K562 (cell line): ENCODE measurements at regions not wholly inside any gene's neighbourhood (a gene's known extent, or its start where the extent isn't known, plus 50 kb on each side); places are given as distances from the start of the nearest gene placed in this dataset.

Source experiments
- ATAC-seq: fragments of 200-7000 bp; cut with Tn5 transposase; 3 replicates; pipeline ENCODE4 v1.9.1; 2020; ENCODE audit warnings: moderate library complexity
- BruUV-seq: library from RNA; stranded (reverse); fragments of 400-500 nt; replicated peaks from 2 replicates; lab custom pipeline; 2021; lab: Mats Ljungman, UMichigan
- CTCF ChIA-PET: fragments of 300-600 bp; formaldehyde crosslinking; extraction: SDS; loops from one replicate; lab custom pipeline; 2021; ENCODE audit warnings: low intra/inter-chr PET ratio; lab: Yijun Ruan, JAX
- POLR2A ChIA-PET: fragments of 300-600, 350-650 bp; sonication (Branson Sonifier 250); formaldehyde crosslinking; extraction: SDS; loops from one replicate; lab custom pipeline; 2021; ENCODE audit warnings: antibody characterized with exemption, inconsistent platforms; lab: Yijun Ruan, JAX
- DNase-seq, 4 experiments: peaks; one replicate each; pipeline versions ENCODE4 v3.0.0 to v3.0.0-alpha.2; 2011 to 2018; ENCODE audit warnings: low spot score in 3 of 4, mixed read lengths in 3 of 4; ENCODE audit errors: extremely low read depth in 1 of 4
- FAIRE-seq: peaks from 2 replicates; lab custom pipeline; 2011; peaks lifted over from hg19 to GRCh38; lab: Jason Lieb, UNC
- H2AFZ ChIP-seq: 2 replicates; pipeline ENCODE4 v1.6.0; 2011; ENCODE audit warnings: low read depth, low read length, control low read depth, inconsistent platforms
- H3K27ac ChIP-seq: fragments of 200-600 bp; 3 replicates; pipeline ENCODE4 v1.8.0; 2011; ENCODE audit warnings: low read depth, mild to moderate bottlenecking, control low read depth, inconsistent platforms, low read length, moderate library complexity, mixed read lengths; ENCODE audit errors: extremely low read depth
- H3K27me3 ChIP-seq, 2 experiments: fragments of 300-600 bp in 1 of 2; 2 replicates in 1 of 2; 3 replicates in 1 of 2; pipeline versions ENCODE4 v1.6.0 to v1.8.0; 2011; ENCODE audit warnings: inconsistent platforms in 2 of 2, low read length in 2 of 2, mild to moderate bottlenecking in 1 of 2, mixed read lengths in 1 of 2, moderate library complexity in 1 of 2; ENCODE audit not compliant: control insufficient read depth in 2 of 2, insufficient read depth in 2 of 2
- H3K36me3 ChIP-seq: fragments of 300-600 bp; 3 replicates; pipeline ENCODE4 v1.8.0; 2011; ENCODE audit warnings: mild to moderate bottlenecking, low read length, inconsistent platforms; ENCODE audit not compliant: control insufficient read depth, insufficient read depth
- H3K4me1 ChIP-seq, 2 experiments: fragments of 200-600 bp in 1 of 2; replicated peaks in 1 of 2; 2 replicates in 1 of 2; 3 replicates in 1 of 2; pipeline versions ENCODE4 v1.5.1 to v1.8.0; 2011; ENCODE audit warnings: inconsistent platforms in 2 of 2, low read length in 2 of 2, mild to moderate bottlenecking in 1 of 2, mixed read lengths in 1 of 2, moderate library complexity in 1 of 2; ENCODE audit not compliant: control insufficient read depth in 2 of 2, insufficient read depth in 2 of 2
- H3K4me2 ChIP-seq: 2 replicates; pipeline ENCODE4 v1.6.1; 2011; ENCODE audit warnings: low read length, control low read depth, inconsistent platforms, mixed read lengths; ENCODE audit not compliant: insufficient read depth
- H3K4me3 ChIP-seq: fragments of 200-600 bp; sonication (generic), shearing (Covaris generic); 2 replicates; pipeline ENCODE4 v1.5.1; 2016; ENCODE audit warnings: control low read depth, inconsistent platforms
- H3K79me2 ChIP-seq: fragments of 200-600 bp; 3 replicates; pipeline ENCODE4 v1.8.0; 2011; ENCODE audit warnings: low read length, inconsistent platforms; ENCODE audit not compliant: control insufficient read depth, insufficient read depth
- H3K9ac ChIP-seq, 2 experiments: 2 replicates each; pipeline versions ENCODE4 v1.6.0 to v1.6.1; 2011; ENCODE audit warnings: low read depth in 2 of 2, low read length in 2 of 2, control low read depth in 1 of 2, inconsistent platforms in 1 of 2, mild to moderate bottlenecking in 1 of 2, mixed read lengths in 1 of 2; ENCODE audit not compliant: insufficient read depth in 1 of 2
- H3K9me1 ChIP-seq: one replicate; pipeline ENCODE4 v1.6.0; 2011; ENCODE audit warnings: inconsistent platforms, mild to moderate bottlenecking, low read length, moderate library complexity; ENCODE audit not compliant: control insufficient read depth, insufficient read depth
- H3K9me3 ChIP-seq: replicated peaks from 2 replicates; pipeline ENCODE4 v1.5.1; 2011; ENCODE audit warnings: low read depth, low read length, inconsistent platforms; ENCODE audit not compliant: control insufficient read depth, insufficient read depth
- H4K20me1 ChIP-seq: replicated peaks from 2 replicates; pipeline ENCODE4 v1.6.1; 2011; ENCODE audit warnings: low read length, inconsistent platforms, mixed read lengths; ENCODE audit not compliant: control insufficient read depth, insufficient read depth
- BMI1 ChIP-seq: fragments of 150-350 bp; IDR thresholded peaks from 2 replicates; pipeline ENCODE4 v1.6.1; 2014; ENCODE audit warnings: low read length
- CBFA2T3 ChIP-seq: fragments of 450-650 bp; IDR thresholded peaks from 2 replicates; pipeline ENCODE4 v1.6.1; 2017
- EWSR1 ChIP-seq: fragments of 450-650 bp; IDR thresholded peaks from 2 replicates; pipeline ENCODE4 v1.6.1; 2018; ENCODE audit warnings: borderline replicate concordance, mild to moderate bottlenecking, low read depth, moderate library complexity; ENCODE audit not compliant: partially characterized antibody
- HCFC1 ChIP-seq: IDR thresholded peaks from 2 replicates; pipeline ENCODE4 v1.6.1; 2012; ENCODE audit warnings: low read depth, low read length, improper control_type of control experiment
- HIVEP1 ChIP-seq: fragments of 250-450 bp; sonication (Bioruptor Pico); IDR thresholded peaks from 2 replicates; pipeline ENCODE4 v1.4.0; 2020; ENCODE audit warnings: mild to moderate bottlenecking
- IFI16 ChIP-seq: fragments of 250-450 bp; sonication (Bioruptor Pico); IDR thresholded peaks from 2 replicates; pipeline ENCODE4 v2.1.2; 2022; ENCODE audit warnings: mild to moderate bottlenecking, inconsistent platforms
- MXI1 ChIP-seq: IDR thresholded peaks from 2 replicates; pipeline ENCODE4 v1.6.1; 2011; ENCODE audit warnings: low read depth, mild to moderate bottlenecking, improper control_type of control experiment, low read length
- NCOA4 ChIP-seq: fragments of 450-650 bp; IDR thresholded peaks from 2 replicates; pipeline ENCODE4 v1.6.1; 2018; ENCODE audit warnings: mild to moderate bottlenecking; ENCODE audit not compliant: partially characterized antibody
- NFATC3 ChIP-seq: fragments of 450-650 bp; IDR thresholded peaks from 2 replicates; pipeline ENCODE4 v1.6.1; 2017; ENCODE audit warnings: mild to moderate bottlenecking
- NFRKB ChIP-seq: fragments of 450-650 bp; IDR thresholded peaks from 2 replicates; pipeline ENCODE4 v1.6.1; 2016; ENCODE audit warnings: low read depth
- NR2C1 ChIP-seq, 2 experiments: fragments of 450-650 bp; IDR thresholded peaks; 2 replicates each; pipeline ENCODE4 v1.6.1; 2017; ENCODE audit warnings: mild to moderate bottlenecking in 2 of 2, antibody characterized with exemption in 1 of 2, inconsistent platforms in 1 of 2, missing compliant biosample characterization in 1 of 2, missing genetic modification characterization in 1 of 2
- RFX7 ChIP-seq: fragments of 250-450 bp; sonication (Bioruptor Pico); IDR thresholded peaks from 2 replicates; pipeline ENCODE4 v1.5.1; 2021; ENCODE audit warnings: mild to moderate bottlenecking
- SRSF9 ChIP-seq: fragments of 200-400 bp; formaldehyde crosslinking; IDR thresholded peaks from 2 replicates; pipeline ENCODE4 v1.6.1; 2017; ENCODE audit warnings: low read depth, low read length, borderline replicate concordance
- TOE1 ChIP-seq, 2 experiments: fragments of 450-650 bp in 1 of 2; sonication (generic) in 1 of 2; formaldehyde crosslinking in 1 of 2; IDR thresholded peaks; 2 replicates each; pipeline versions ENCODE4 v1.7.1 to v1.8.0; 2016 to 2022; ENCODE audit warnings: borderline replicate concordance in 2 of 2, mild to moderate bottlenecking in 2 of 2, antibody characterized with exemption in 1 of 2, inconsistent platforms in 1 of 2, low read depth in 1 of 2, missing genetic modification reagents in 1 of 2, moderate library complexity in 1 of 2
- ZNF668 ChIP-seq: fragments of 250-450 bp; sonication (Bioruptor Pico); IDR thresholded peaks from 2 replicates; pipeline ENCODE4 v1.8.0; 2022; ENCODE audit warnings: mild to moderate bottlenecking, inconsistent platforms
- WGBS: fragments of 100-300 bp; shearing (Covaris generic); methylation state at CpG from one replicate; pipeline ENCODE4 v1.1.6; 2016; ENCODE audit warnings: low coverage, mixed read lengths; ENCODE audit not compliant: insufficient coverage; ENCODE audit errors: missing lambda C conversion rate; 5-methylcytosine and 5-hydroxymethylcytosine counted together
- in situ Hi-C: fragments of 300-500 bp; cut with MboI; formaldehyde crosslinking; loops from 4 replicates; pipeline ENCODE4 v1.15.0; 2018; ENCODE audit warnings: inconsistent platforms, mixed read lengths
- intact Hi-C: fragments of 100-400 bp; cut with micrococcal nuclease; formaldehyde crosslinking; loops from 2 replicates; pipeline ENCODE4 v1.14.2; 2022
- TF ChIP-seq, protein P1 (sequence below): fragments of 250-450 bp; sonication (Bioruptor Pico); IDR thresholded peaks from 2 replicates; pipeline ENCODE4 v1.5.0; 2020; ENCODE audit warnings: mild to moderate bottlenecking, borderline replicate concordance
- TF ChIP-seq, protein P2 (sequence below): fragments of 450-650 bp; formaldehyde crosslinking; IDR thresholded peaks from 2 replicates; pipeline ENCODE4 v1.4.0; 2022; ENCODE audit warnings: mild to moderate bottlenecking, moderate library complexity
- TF ChIP-seq, protein P3 (sequence below), 2 experiments: IDR thresholded peaks in 1 of 2; conservative IDR thresholded peaks in 1 of 2; 2 replicates each; pipeline ENCODE4 v1.6.1; 2016; ENCODE audit warnings: low read depth in 2 of 2, mild to moderate bottlenecking in 1 of 2, missing compliant biosample characterization in 1 of 2, missing genetic modification characterization in 1 of 2, moderate library complexity in 1 of 2

DNA sequence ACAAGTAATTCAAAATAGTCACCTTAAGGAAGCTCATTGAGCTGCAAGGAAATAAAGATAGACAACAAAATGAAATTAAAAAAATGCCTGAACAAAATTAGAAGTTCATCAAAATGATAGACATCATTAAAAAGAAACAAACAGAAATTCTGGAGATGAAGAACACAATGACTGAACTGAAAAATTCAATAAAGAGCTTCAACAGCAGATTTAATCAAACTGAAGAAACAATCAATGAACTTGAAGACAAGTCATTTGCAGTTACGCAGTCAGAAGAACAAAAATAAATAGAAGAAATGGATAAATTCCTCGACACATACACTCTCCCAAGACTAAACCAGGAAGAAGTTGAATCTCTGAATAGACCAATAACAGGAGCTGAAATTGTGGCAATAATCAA lies 390.0 kb upstream of the SPAG17 start:
- no peaks in the 10 kb centered on the region for H3K9me3 ChIP-seq
- no peak overlapping the region for H2AFZ ChIP-seq
- ChIA-PET POLR2A (no interaction called here), CTCF (no interaction called here)
- H4K20me1 ChIP-seq = no peaks in the 10 kb centered on the region
- no peak overlapping the region for H3K9ac ChIP-seq
- WGBS = 3% methylated on average over 2 of the region's 2 CpGs
- H3K4me3 ChIP-seq = no peak overlapping the region
- H3K27me3 ChIP-seq = no peaks in the 10 kb centered on the region
- H3K27ac ChIP-seq = no peak overlapping the region
- no peaks in the 10 kb centered on the region for H3K9me1 ChIP-seq
- in situ Hi-C loops (no loop called here), intact Hi-C loops (no loop called here)
- no peaks in the 10 kb centered on the region for H3K36me3 ChIP-seq
- TF ChIP-seq HIVEP1 (CRISPR knock-in tag) (no peak), NR2C1 (IDR thresholded peaks at IDR 0.05) (no peak), NR2C1 (tag; IDR thresholded peaks at IDR 0.05) (no peak), NFRKB (no peak), NFATC3 (no peak), SRSF9 (no peak), CBFA2T3 (no peak), TOE1 (IDR thresholded peaks at IDR 0.05; ENCODE audit: borderline replicate concordance) (no peak), TOE1 (CRISPR knock-in tag; IDR thresholded peaks at IDR 0.05; ENCODE audit: borderline replicate concordance, low read depth) (no peak), ZNF668 (CRISPR knock-in tag) (no peak), EWSR1 (no peak), MXI1 (no peak), NCOA4 (no peak), IFI16 (CRISPR knock-in tag) (no peak), RFX7 (CRISPR knock-in tag) (no peak), BMI1 (no peak), HCFC1 (no peak)
- TF ChIP-seq, protein P1, sequence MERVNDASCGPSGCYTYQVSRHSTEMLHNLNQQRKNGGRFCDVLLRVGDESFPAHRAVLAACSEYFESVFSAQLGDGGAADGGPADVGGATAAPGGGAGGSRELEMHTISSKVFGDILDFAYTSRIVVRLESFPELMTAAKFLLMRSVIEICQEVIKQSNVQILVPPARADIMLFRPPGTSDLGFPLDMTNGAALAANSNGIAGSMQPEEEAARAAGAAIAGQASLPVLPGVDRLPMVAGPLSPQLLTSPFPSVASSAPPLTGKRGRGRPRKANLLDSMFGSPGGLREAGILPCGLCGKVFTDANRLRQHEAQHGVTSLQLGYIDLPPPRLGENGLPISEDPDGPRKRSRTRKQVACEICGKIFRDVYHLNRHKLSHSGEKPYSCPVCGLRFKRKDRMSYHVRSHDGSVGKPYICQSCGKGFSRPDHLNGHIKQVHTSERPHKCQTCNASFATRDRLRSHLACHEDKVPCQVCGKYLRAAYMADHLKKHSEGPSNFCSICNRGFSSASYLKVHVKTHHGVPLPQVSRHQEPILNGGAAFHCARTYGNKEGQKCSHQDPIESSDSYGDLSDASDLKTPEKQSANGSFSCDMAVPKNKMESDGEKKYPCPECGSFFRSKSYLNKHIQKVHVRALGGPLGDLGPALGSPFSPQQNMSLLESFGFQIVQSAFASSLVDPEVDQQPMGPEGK (CRISPR knock-in tag) = no peak
- TF ChIP-seq, protein P2, sequence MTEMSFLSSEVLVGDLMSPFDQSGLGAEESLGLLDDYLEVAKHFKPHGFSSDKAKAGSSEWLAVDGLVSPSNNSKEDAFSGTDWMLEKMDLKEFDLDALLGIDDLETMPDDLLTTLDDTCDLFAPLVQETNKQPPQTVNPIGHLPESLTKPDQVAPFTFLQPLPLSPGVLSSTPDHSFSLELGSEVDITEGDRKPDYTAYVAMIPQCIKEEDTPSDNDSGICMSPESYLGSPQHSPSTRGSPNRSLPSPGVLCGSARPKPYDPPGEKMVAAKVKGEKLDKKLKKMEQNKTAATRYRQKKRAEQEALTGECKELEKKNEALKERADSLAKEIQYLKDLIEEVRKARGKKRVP (CRISPR knock-in tag) = no peak
- TF ChIP-seq, protein P3, sequence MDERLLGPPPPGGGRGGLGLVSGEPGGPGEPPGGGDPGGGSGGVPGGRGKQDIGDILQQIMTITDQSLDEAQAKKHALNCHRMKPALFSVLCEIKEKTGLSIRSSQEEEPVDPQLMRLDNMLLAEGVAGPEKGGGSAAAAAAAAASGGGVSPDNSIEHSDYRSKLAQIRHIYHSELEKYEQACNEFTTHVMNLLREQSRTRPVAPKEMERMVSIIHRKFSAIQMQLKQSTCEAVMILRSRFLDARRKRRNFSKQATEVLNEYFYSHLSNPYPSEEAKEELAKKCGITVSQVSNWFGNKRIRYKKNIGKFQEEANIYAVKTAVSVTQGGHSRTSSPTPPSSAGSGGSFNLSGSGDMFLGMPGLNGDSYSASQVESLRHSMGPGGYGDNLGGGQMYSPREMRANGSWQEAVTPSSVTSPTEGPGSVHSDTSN (CRISPR knock-in tag; IDR thresholded peaks at IDR 0.05; ENCODE audit: low read depth) = no peak
- TF ChIP-seq, protein P3 (tag; conservative IDR thresholded peaks at IDR 0.05; ENCODE audit: low read depth) = no peak
- DNase-seq (no peak), ATAC-seq (no peak), FAIRE-seq (no peak)
- no TSS peak for BruUV-seq
- H3K4me2 ChIP-seq = no peak overlapping the region
- no peaks in the 10 kb centered on the region for H3K79me2 ChIP-seq
- no peaks in the 10 kb centered on the region for H3K4me1 ChIP-seq
